ENCODE measurements at regions not wholly inside any gene's neighbourhood (a gene's known extent, or its start where the extent isn't known, plus 50 kb on each side); places are given as distances from the start of the nearest gene placed in this dataset.
A peak's percentile ranks its signal among the peaks of the same experiment; 100 is the strongest.
"Not testable (repeated sequence)": the region's sequence is repeated elsewhere in the genome, so short reads cannot be mapped to it uniquely, and the experiment has no call there.

DNA sequence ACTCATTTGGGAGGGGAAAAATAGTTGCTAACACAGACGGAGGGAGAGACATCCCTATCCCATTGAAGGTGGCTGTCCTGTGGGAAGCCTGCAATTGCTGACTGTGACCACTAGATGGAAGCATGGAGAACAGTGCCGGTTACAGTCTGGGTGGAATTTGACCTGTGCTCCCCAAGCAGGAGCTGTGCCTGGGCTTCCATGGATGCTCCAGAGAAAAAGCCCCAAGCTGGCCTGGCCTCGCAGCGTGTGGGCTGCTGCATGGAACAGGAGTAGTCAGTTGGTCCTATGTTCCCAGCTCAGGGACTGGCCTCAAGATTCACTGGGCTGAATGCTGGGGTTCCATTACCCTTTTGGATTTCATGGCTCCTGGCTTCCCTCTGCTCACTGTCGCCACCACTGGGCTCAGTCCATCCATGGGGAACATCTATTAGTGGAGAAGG, 116.3 kb upstream of the CHD6 start:
- no peak overlapping the region for H3K4me3 ChIP-seq (replicated peaks; ENCODE audit: insufficient read depth, low read length)
- TF ChIP-seq, protein P1, sequence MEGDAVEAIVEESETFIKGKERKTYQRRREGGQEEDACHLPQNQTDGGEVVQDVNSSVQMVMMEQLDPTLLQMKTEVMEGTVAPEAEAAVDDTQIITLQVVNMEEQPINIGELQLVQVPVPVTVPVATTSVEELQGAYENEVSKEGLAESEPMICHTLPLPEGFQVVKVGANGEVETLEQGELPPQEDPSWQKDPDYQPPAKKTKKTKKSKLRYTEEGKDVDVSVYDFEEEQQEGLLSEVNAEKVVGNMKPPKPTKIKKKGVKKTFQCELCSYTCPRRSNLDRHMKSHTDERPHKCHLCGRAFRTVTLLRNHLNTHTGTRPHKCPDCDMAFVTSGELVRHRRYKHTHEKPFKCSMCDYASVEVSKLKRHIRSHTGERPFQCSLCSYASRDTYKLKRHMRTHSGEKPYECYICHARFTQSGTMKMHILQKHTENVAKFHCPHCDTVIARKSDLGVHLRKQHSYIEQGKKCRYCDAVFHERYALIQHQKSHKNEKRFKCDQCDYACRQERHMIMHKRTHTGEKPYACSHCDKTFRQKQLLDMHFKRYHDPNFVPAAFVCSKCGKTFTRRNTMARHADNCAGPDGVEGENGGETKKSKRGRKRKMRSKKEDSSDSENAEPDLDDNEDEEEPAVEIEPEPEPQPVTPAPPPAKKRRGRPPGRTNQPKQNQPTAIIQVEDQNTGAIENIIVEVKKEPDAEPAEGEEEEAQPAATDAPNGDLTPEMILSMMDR (IDR thresholded peaks at IDR 0.05; ENCODE audit: insufficient read depth, low read length), result peak; percentile 97
- TF ChIP-seq, protein P2, sequence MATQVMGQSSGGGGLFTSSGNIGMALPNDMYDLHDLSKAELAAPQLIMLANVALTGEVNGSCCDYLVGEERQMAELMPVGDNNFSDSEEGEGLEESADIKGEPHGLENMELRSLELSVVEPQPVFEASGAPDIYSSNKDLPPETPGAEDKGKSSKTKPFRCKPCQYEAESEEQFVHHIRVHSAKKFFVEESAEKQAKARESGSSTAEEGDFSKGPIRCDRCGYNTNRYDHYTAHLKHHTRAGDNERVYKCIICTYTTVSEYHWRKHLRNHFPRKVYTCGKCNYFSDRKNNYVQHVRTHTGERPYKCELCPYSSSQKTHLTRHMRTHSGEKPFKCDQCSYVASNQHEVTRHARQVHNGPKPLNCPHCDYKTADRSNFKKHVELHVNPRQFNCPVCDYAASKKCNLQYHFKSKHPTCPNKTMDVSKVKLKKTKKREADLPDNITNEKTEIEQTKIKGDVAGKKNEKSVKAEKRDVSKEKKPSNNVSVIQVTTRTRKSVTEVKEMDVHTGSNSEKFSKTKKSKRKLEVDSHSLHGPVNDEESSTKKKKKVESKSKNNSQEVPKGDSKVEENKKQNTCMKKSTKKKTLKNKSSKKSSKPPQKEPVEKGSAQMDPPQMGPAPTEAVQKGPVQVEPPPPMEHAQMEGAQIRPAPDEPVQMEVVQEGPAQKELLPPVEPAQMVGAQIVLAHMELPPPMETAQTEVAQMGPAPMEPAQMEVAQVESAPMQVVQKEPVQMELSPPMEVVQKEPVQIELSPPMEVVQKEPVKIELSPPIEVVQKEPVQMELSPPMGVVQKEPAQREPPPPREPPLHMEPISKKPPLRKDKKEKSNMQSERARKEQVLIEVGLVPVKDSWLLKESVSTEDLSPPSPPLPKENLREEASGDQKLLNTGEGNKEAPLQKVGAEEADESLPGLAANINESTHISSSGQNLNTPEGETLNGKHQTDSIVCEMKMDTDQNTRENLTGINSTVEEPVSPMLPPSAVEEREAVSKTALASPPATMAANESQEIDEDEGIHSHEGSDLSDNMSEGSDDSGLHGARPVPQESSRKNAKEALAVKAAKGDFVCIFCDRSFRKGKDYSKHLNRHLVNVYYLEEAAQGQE (IDR thresholded peaks at IDR 0.05; ENCODE audit: insufficient replicate concordance, low read depth), result no peak
- TF ChIP-seq GABPA (IDR thresholded peaks at IDR 0.05; ENCODE audit: low read depth), result no peak
- TF ChIP-seq POLR2AphosphoS5 (IDR thresholded peaks at IDR 0.05; ENCODE audit: low read depth), result no peak
- no peaks in the 10 kb centered on the region for H3K27me3 ChIP-seq (ENCODE audit: insufficient read depth, poor library complexity, severe bottlenecking)
- H3K27ac ChIP-seq (replicated peaks), result no peak overlapping the region
- peak; percentile 17 to 39 for DNase-seq (ENCODE audit: low read depth in 1 of 2, low spot score in 1 of 2)

DNA sequence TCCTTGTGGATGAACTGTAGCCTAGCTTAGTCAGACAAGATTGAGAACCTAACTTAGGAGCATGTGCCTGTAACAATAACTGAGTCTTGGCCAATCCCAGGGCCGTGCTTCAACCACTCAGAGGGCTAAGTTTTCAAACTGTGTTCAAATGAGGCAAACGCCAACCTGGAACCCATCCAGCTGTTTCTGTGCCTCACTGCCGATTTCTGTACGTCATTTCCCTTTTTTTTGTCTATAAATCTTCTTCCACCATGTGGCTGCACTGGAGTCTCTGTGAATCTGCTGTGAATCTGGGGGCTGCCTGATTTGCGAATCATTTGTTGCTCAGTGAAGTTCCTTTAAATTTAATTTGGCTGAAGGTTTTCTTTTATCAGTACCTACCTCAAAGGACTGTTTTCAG, 115.0 kb upstream of the CHD6 start:
- H3K27me3 ChIP-seq (ENCODE audit: insufficient read depth, poor library complexity, severe bottlenecking), result no peaks in the 10 kb centered on the region
- no peak overlapping the region for H3K4me3 ChIP-seq (replicated peaks; ENCODE audit: insufficient read depth, low read length)
- peak in 1 of 2 experiments; percentile 9 for DNase-seq (ENCODE audit: low read depth in 1 of 2, low spot score in 1 of 2)
- no peak overlapping the region for H3K27ac ChIP-seq (replicated peaks)
- TF ChIP-seq POLR2AphosphoS5 (IDR thresholded peaks at IDR 0.05; ENCODE audit: low read depth) (no peak), SPI1 (IDR thresholded peaks at IDR 0.05; ENCODE audit: borderline replicate concordance, low read depth) (no peak; the same call in 1 of the 2 replicates), GABPA (IDR thresholded peaks at IDR 0.05; ENCODE audit: low read depth) (no peak)
- TF ChIP-seq, protein P1 (IDR thresholded peaks at IDR 0.05; ENCODE audit: insufficient read depth, low read length), result no peak
- TF ChIP-seq, protein P2 (IDR thresholded peaks at IDR 0.05; ENCODE audit: insufficient replicate concordance, low read depth), result no peak

DNA sequence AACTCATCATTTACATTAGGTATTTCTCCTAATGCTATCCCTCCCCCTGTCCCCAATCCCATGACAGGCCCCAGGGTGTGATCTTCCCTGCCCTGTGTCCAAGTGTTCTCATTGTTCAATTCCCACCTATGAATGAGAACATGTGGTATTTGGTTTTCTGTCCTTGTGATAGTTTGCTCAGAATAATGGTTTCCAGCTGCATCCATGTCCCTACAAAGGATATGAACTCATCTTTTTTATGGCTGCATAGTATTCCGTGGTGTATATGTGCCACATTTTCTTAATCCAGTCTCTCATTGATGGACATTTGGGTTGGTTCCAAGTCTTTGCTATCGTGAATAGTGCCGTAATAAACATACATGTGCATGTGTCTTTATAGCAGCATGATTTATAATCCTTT, 113.0 kb upstream of the CHD6 start:
- not testable (repeated sequence) for H3K27ac ChIP-seq (replicated peaks); H3K4me3 ChIP-seq (replicated peaks; ENCODE audit: insufficient read depth, low read length); H3K27me3 ChIP-seq (ENCODE audit: insufficient read depth, poor library complexity, severe bottlenecking); DNase-seq (ENCODE audit: low read depth in 1 of 2, low spot score in 1 of 2)

DNA sequence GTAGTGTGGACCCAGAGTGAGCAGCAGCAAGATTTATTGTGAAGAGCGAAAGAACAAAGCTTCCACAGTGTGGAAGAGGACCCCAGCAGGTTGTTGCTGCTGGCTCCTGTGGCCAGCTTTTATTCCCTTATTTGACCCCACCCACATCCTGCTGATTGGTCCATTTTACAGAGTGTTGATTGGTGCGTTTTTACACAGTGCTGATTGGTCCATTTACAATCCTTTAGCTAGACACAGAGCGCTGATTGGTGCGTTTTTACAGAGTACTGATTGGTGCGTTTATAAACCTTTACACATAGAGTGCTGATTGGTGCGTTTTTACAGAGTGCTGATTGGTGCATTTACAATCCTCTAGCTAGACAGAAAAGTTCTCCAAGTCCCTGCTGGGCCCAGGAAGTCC, 109.5 kb upstream of the CHD6 start:
- not testable (repeated sequence) for H3K4me3 ChIP-seq (replicated peaks; ENCODE audit: insufficient read depth, low read length); H3K27ac ChIP-seq (replicated peaks); H3K27me3 ChIP-seq (ENCODE audit: insufficient read depth, poor library complexity, severe bottlenecking); DNase-seq (ENCODE audit: low read depth in 1 of 2, low spot score in 1 of 2)

DNA sequence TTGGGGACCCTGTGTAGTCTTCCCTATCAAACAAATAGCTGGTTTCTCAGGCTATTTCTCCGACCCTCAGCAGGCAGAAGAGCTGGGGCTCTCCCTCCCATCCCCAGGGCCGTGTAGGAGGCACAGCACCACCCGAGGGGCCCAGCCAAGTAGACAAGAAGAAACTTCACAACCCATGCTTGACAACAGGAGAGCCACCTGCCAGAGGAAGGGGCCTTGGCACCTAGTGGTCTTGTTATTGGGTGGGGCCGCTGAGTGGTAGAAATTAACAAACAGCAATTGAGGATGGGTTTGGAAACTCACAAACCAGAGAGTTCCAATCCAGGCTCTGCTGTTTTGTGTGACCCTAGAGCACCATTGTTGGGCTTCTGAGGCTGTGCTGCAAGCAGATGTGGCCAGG, 108.5 kb upstream of the CHD6 start:
- H3K27me3 ChIP-seq (ENCODE audit: insufficient read depth, poor library complexity, severe bottlenecking), result no peaks in the 10 kb centered on the region
- no peak for DNase-seq (ENCODE audit: low read depth in 1 of 2, low spot score in 1 of 2)
- TF ChIP-seq, protein P2 (IDR thresholded peaks at IDR 0.05; ENCODE audit: insufficient replicate concordance, low read depth), result no peak
- TF ChIP-seq SPI1 (IDR thresholded peaks at IDR 0.05; ENCODE audit: borderline replicate concordance, low read depth) (no peak), POLR2AphosphoS5 (IDR thresholded peaks at IDR 0.05; ENCODE audit: low read depth) (no peak), GABPA (IDR thresholded peaks at IDR 0.05; ENCODE audit: low read depth) (no peak)
- TF ChIP-seq, protein P1 (IDR thresholded peaks at IDR 0.05; ENCODE audit: insufficient read depth, low read length), result no peak
- no peak overlapping the region for H3K27ac ChIP-seq (replicated peaks)
- H3K4me3 ChIP-seq (replicated peaks; ENCODE audit: insufficient read depth, low read length), result no peak overlapping the region

Measured in HL-60 (cell line).